Amniotic stem cell (primary cell): ENCODE measurements at regions not wholly inside any gene's neighbourhood (a gene's known extent, or its start where the extent isn't known, plus 50 kb on each side); places are given as distances from the start of the nearest gene placed in this dataset.

Experiments
- DNase-seq: peaks from one replicate; lab custom pipeline; 2025; lab: John Stamatoyannopoulos, UW

GRCh38 chr13:78426183-78426582 is 177.2 kb downstream of the POU4F1 start:
- DNase-seq = no peak

- DNase-seq = no peak
Observed at GRCh38 chr13:78420814-78421213, 182.5 kb downstream of the POU4F1 start.

GRCh38 chr13:78413887-78414553 is 189.3 kb downstream of the POU4F1 start:
- no peak for DNase-seq

DNA sequence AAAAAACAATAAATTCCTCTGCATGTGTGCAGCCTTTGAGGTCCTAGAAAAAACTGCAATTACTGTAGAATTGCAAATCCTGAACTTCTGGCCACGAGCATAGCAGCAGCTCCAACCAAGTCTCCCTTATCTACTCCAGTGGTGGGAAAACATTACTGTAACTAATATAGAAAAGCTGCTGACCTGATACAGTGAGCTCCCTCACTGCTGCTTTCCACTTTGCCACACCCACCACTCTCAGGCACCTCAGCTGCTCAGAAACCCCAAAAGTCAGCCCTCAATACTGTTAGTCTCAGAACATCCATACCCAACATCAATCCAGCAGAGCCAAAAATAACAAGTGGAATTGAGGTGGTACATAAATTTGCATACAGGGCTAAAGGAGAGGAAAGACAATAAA is 192.5 kb downstream of the POU4F1 start:
- DNase-seq = no peak

DNA sequence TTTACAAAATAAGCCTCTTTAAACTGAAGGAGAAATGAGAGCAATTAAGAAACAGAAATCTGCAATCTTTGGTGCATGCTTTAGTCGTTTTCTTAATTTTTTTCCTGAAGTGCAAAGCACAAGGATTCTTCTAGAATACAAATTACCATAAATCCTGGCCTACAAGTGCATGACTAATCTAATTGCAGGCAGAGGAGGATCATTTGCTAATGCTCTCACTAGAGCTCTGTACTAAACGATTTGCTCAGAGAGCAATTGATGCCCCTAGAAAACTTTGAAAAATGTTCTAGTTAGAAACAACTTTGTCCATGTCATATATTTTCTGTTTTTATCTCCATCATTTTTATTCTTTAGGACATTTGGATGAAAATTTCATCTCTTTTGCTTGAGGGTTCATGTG is 193.2 kb downstream of the POU4F1 start:
- DNase-seq = no peak

DNA sequence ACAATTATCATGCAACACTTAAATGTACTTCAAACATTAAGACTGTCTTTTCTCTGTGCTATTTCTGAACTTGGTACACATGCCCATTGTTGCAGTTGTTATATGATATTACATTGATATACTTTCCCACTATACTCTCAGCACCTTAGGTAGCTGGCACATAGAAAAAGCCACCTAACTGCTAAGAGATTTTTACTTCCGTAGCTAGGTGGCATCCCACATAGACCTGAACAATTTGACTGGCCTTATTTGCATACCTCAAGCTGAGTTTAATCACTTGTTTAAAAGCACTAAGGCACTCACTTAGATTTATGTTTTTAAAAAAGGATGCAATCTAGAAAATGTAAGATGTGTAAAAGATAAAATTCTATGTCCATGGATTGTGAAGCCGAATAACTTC is 194.2 kb downstream of the POU4F1 start:
- DNase-seq = no peak

DNA sequence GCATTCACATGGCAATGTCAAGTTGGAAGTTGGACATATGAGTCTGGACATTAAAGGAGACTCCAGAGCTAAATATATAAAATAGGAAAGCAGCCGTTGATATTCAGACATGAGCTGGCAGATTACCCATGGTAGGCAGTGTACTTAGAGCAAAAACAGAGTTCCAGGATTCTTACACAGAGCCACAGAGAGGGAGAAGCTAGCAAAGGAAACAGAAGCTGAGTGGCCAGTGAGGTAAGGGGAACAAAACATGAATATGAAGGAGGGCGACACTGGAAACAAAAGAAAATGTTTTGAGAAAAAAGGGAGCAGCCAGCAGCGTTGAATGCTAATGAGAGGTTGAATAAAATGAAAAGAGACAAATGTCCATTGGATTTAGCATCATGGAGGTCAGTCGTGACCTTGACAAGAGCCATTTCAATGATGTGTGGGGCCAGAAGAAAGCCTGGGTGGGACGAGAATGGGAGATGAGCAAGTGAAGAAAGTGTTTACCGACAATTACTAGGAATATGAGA is 198.4 kb downstream of the POU4F1 start:
- DNase-seq = no peak

DNA sequence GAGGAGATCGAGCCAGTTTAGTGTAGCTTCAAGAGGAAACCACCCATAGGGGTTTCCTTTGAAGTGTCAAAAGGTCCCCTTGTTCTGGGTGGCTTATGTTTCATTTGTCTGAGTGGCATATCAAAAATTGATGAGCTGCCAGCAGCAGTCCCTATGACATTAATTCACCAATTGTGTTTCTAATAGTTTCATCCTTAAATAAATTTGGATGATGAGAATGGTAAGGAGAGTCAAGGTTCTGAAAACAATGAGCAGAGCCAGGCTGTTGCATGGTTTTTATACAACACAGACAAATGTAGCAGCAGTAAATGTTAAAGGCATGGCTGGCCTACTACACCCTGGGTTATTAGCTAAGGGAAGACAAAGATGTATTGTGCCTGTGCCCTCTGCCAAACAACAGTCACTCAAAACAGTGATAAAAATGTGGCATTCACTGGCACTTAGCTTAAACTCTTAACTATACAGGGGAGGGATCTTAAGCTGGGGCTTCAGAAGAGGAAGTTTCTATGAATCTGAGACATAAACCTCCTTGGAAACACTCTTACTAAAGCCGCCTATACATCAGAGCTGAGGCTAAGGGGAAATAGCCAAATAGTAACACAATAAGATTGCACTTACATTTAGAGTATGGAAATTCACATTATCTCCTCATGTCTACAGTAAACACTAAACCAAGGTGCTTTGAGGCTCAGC is 200.5 kb downstream of the POU4F1 start:
- no peak for DNase-seq

DNA sequence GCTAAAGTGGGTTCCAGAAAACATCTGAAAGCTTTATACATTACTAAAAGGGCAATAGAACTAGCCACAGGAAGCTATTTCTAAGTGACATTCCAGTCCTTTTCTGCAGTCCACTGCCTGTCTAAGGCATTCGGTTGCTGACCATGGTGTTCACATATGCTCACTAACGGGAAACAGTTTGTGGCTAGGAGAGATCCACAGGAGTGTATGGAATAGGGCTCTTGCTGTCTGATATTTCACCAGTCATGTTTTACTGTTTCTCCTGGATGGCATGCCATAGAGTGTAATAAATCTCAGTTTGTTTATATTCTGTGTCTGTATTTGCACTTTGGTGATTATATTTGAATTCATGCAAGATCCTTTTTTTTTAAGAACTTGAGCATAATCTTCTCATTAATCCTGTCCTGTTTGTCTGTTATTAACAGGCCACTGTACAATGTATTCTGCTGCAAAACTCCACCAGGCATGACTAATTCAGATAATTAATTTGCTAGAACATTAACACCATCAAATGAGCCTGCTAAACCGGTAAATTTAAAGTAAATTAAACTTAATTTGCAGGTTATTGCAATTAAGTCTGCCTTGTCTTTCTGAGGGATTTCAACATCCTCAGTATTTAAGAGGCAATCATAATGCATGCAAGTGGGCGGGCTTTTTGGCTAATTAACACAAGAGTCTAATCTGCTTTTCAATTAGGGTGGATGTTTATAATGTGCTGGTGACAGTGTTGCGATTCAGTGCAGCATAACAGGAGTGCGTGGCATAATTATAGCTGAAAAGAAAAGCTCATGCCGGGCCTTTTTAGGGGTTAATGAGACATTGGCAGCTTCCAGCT is 201.3 kb downstream of the POU4F1 start:
- DNase-seq = no peak

- DNase-seq = no peak
Observed at GRCh38 chr13:78398743-78399410, 204.5 kb downstream of the POU4F1 start.

GRCh38 chr13:78393286-78394142 is 209.8 kb downstream of the POU4F1 start:
- DNase-seq = no peak

GRCh38 chr13:78383899-78384298 is 219.5 kb downstream of the POU4F1 start:
- DNase-seq = no peak

DNA sequence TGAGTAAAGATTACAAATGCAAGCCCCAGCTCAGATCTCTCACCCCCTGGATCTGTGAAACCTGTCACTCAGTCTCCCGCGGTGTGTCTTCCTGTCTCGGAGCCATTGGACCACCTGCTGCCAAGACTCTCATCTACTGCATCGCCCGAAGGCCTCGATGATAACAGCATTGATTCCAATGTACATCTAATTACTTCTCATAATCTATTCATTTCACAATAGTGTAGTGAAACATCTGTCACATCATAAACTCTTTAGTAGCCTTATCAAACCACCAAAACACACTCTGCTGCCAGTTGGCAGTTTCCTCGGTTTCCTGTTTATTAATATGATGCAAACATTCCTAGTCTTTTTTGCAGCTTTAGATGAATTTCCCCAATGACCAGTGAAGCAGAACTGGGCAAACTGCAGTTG is 220.3 kb downstream of the POU4F1 start:
- no peak for DNase-seq

DNA sequence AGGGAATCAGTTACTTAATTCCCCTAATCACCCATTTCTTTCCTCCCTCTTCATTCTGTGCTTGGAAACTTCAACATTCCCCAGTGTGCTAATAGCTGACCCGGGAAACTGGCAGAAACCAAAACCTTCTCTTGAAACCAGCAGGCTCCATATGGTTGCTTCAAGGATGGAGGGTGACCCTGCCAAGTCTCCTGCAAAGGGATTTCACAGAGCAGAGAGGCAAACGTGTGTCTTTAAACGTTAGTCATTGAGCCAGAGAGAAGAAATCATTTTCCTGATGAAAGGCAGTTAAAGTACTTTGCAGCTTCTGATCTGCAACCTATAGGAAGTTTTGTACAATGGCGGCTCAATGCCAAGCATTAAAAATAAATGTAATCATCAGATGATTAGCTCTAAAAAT is 220.9 kb downstream of the POU4F1 start:
- no peak for DNase-seq

DNA sequence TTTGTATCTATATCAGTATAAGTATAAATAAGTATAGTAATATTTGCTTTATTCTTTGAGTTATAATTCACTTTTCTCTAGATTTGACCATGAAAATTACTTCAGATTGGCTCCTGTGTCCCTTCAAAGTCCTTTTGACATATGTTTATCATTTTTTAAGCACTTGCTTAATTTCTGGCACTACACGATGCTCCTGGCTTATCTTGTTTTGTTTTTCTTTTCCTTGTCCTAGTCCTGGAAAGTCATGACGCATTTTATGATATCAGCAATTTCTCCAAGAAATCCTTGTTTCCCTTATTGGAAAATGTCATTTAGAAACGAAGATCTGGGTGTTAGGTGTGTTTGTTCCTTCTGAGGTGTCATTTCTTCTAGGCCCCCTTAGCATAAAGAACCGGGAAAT is 226.5 kb downstream of the POU4F1 start:
- DNase-seq = no peak

- DNase-seq = no peak
Observed at GRCh38 chr13:78376033-78376432, 227.3 kb downstream of the POU4F1 start.

DNA sequence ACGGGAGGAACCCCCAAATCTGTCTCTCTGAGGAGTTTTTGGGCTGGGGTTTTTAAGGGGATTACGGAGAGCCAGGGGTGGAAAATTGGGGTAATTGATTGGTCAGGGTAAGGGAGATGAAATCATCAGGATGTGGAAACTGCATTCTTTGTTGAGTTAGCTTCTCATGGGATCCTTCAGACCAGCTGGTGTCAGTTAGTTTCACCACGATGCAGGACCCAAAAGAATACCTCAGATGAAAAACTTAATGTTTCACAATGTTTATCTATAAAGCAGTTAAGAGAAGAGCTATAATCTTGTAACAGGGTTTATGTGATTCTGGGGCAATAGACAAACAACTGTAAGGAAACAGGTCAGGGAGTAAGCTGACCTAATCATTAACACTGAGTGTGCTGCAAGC is 230.8 kb downstream of the POU4F1 start:
- DNase-seq = no peak

GRCh38 chr13:78370231-78370630 is 233.1 kb downstream of the POU4F1 start:
- DNase-seq = no peak

GRCh38 chr13:78364711-78365110 is 238.6 kb downstream of the POU4F1 start:
- no peak for DNase-seq

DNA sequence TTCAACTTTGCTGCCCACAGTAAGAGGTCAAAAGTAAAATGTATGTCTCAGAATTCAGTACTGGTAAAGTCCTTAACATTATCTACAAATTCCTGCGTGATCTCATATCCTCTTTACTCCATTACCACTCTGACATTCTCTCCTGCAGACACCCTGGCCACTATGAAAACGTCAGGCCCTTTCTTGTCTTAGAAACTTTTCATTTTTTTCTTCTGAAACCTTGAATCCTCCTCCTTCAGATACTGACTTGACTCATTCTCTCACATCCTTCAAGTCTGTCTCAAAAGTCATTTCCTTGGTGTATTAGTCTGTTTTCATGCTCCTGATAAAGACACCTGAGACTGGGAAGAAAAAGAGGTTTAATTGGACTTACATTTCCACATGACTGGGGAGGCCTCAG is 262.3 kb downstream of the POU4F1 start:
- DNase-seq = no peak

DNA sequence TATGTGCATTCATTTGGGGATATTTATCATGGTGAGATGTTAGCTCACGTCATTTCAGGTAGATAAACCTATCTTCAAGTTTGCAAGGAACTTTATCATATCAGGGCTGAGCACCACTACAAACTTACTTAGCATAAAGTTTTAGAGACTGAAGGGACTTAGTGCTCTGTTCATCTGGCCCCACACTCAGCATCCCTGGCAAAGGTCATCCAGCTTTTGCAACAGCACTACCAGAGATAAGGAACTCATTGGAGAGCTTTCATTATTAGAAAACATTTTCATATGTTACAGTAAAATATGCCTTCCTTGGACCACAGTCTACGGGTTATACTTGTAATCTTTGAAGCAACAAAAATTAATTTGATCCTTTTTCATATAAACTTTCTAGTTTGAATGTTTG is 263.4 kb downstream of the POU4F1 start:
- no peak for DNase-seq
